Endothelial cell of umbilical vein (primary cell): ENCODE measurements at regions not wholly inside any gene's neighbourhood (a gene's known extent, or its start where the extent isn't known, plus 50 kb on each side); places are given as distances from the start of the nearest gene placed in this dataset.

ENCODE experiments used
- BruUV-seq: library from RNA; stranded (reverse); fragments of 400-500 nt; replicated peaks from 2 replicates; lab custom pipeline; 2021; lab: Mats Ljungman, UMichigan
- CTCF ChIA-PET: fragments of 300-600, 350-600 bp; sonication (Branson Sonifier 250); formaldehyde crosslinking; loops from one replicate; lab custom pipeline; 2021; ENCODE audit warnings: antibody characterized with exemption, inconsistent platforms; lab: Charles Lee
- POLR2A ChIA-PET: fragments of 300-600, 350-600 bp; sonication (Branson Sonifier 250); formaldehyde crosslinking; loops from one replicate; lab custom pipeline; 2021; ENCODE audit warnings: antibody characterized with exemption, inconsistent platforms; lab: Charles Lee
- DNase-seq: peaks from one replicate; pipeline ENCODE4 v3.0.0-alpha.2; 2011; ENCODE audit warnings: low read depth, low spot score
- FAIRE-seq: peaks from 2 replicates; lab custom pipeline; 2011; peaks lifted over from hg19 to GRCh38; lab: Jason Lieb, UNC
- H2AFZ ChIP-seq: 2 replicates; pipeline ENCODE4 v1.6.0; 2012; ENCODE audit warnings: low read depth, low read length, control low read depth, inconsistent platforms
- H3K27ac ChIP-seq: 2 replicates; pipeline ENCODE4 v1.5.1; 2011; ENCODE audit warnings: low read depth, mild to moderate bottlenecking, control low read depth, low read length, moderate library complexity; ENCODE audit not compliant: insufficient read depth
- H3K27me3 ChIP-seq, 2 experiments: 2 replicates each; pipeline versions ENCODE4 v1.6.0 to v1.6.1; 2011; ENCODE audit warnings: low read length in 2 of 2, mixed read lengths in 1 of 2; ENCODE audit not compliant: control insufficient read depth in 2 of 2, insufficient read depth in 2 of 2
- H3K36me3 ChIP-seq, 2 experiments: 2 replicates in 1 of 2; 3 replicates in 1 of 2; pipeline ENCODE4 v1.5.1; 2011; ENCODE audit warnings: low read length in 2 of 2, mild to moderate bottlenecking in 1 of 2, moderate library complexity in 1 of 2; ENCODE audit not compliant: control insufficient read depth in 2 of 2, insufficient read depth in 2 of 2; ENCODE audit errors: extremely low read depth in 1 of 2
- H3K4me1 ChIP-seq: 3 replicates; pipeline ENCODE4 v1.5.1; 2011; ENCODE audit warnings: mild to moderate bottlenecking, low read length; ENCODE audit not compliant: control insufficient read depth, insufficient read depth; ENCODE audit errors: extremely low read depth
- H3K4me2 ChIP-seq: 2 replicates; pipeline ENCODE4 v1.6.1; 2011; ENCODE audit warnings: low read length, control low read depth, mixed read lengths; ENCODE audit not compliant: insufficient read depth
- H3K4me3 ChIP-seq, 3 experiments: fragments of 200-600 bp in 1 of 3; sonication (generic), shearing (Covaris generic) in 1 of 3; replicated peaks in 1 of 3; 2 replicates each; pipeline ENCODE4 v1.5.1; 2011 to 2016; ENCODE audit warnings: control low read depth in 3 of 3, low read length in 3 of 3, mild to moderate bottlenecking in 2 of 3, inconsistent platforms in 1 of 3, low read depth in 1 of 3, moderate library complexity in 1 of 3; ENCODE audit not compliant: insufficient read depth in 1 of 3
- H3K79me2 ChIP-seq: 2 replicates; pipeline ENCODE4 v1.6.0; 2012; ENCODE audit warnings: low read length, inconsistent platforms; ENCODE audit not compliant: control insufficient read depth, insufficient read depth
- H3K9ac ChIP-seq: replicated peaks from 2 replicates; pipeline ENCODE3; 2011; ENCODE audit warnings: low read length, control low read depth; ENCODE audit not compliant: insufficient read depth; ENCODE audit errors: extremely low read depth
- H3K9me1 ChIP-seq: replicated peaks from 3 replicates; pipeline ENCODE4 v1.6.0; 2011; ENCODE audit warnings: mild to moderate bottlenecking, low read length; ENCODE audit not compliant: control insufficient read depth, insufficient read depth; ENCODE audit errors: extremely low read depth
- H3K9me3 ChIP-seq: replicated peaks from 2 replicates; pipeline ENCODE4 v1.5.1; 2012; ENCODE audit warnings: low read length, inconsistent platforms; ENCODE audit not compliant: control insufficient read depth, insufficient read depth
- H4K20me1 ChIP-seq: replicated peaks from 2 replicates; pipeline ENCODE3; 2011; ENCODE audit warnings: mild to moderate bottlenecking, low read length; ENCODE audit not compliant: control insufficient read depth, insufficient read depth; ENCODE audit errors: extremely low read depth
- CTCF ChIP-seq, 2 donors: IDR thresholded peaks; 1 replicate in 1 of 2; 2 replicates in 1 of 2; pipeline ENCODE4 v1.5.1; 2011; ENCODE audit warnings: low read length in 2 of 2, mild to moderate bottlenecking in 2 of 2, moderate library complexity in 2 of 2, control low read depth in 1 of 2, inconsistent platforms in 1 of 2, low read depth in 1 of 2; ENCODE audit not compliant: insufficient read depth in 1 of 2; ENCODE audit errors: extremely low read depth in 1 of 2
- EZH2 ChIP-seq: IDR thresholded peaks from 2 replicates; pipeline ENCODE4 v1.6.1; 2012; ENCODE audit warnings: borderline replicate concordance, low read depth, mild to moderate bottlenecking, moderate library complexity, low read length, inconsistent platforms; ENCODE audit not compliant: severe bottlenecking
- FOS ChIP-seq: IDR thresholded peaks from 2 replicates; pipeline ENCODE4 v1.6.1; 2011; ENCODE audit warnings: mild to moderate bottlenecking, low read length, moderate library complexity, borderline replicate concordance; ENCODE audit not compliant: insufficient read depth
- GATA2 ChIP-seq: IDR thresholded peaks from 2 replicates; pipeline ENCODE4 v1.7.0; 2011; ENCODE audit warnings: low read depth, mild to moderate bottlenecking, moderate library complexity, mixed read lengths, low read length; ENCODE audit not compliant: insufficient read length, insufficient read depth
- JUN ChIP-seq: IDR thresholded peaks from 2 replicates; pipeline ENCODE4 v1.6.1; 2011; ENCODE audit warnings: borderline replicate concordance, low read depth; ENCODE audit not compliant: insufficient read length, insufficient read depth
- MAX ChIP-seq: IDR thresholded peaks from 2 replicates; pipeline ENCODE4 v1.6.1; 2011; ENCODE audit not compliant: insufficient read depth, insufficient read length
- MYC ChIP-seq: IDR thresholded peaks from one replicate; pipeline ENCODE4 v1.6.1; 2011; ENCODE audit warnings: mild to moderate bottlenecking, low read depth, low read length
- POLR2A ChIP-seq: IDR thresholded peaks from 2 replicates; pipeline ENCODE4 v1.6.1; 2012; ENCODE audit warnings: low read depth, mild to moderate bottlenecking, control low read depth, low read length
- POLR2AphosphoS5 ChIP-seq: IDR thresholded peaks from 2 replicates; pipeline ENCODE4 v1.6.1; 2012; ENCODE audit warnings: low read depth, mild to moderate bottlenecking, control low read depth, low read length, moderate library complexity; ENCODE audit not compliant: insufficient read depth
- dilution Hi-C: fragments of 300-500 bp; cut with MboI; formaldehyde crosslinking; loops from one replicate; pipeline ENCODE4 v1.15.0; 2019; ENCODE audit warnings: low sequenced_read_pairs; ENCODE audit not compliant: extremely low pct_ligation_motif_present
- intact Hi-C: fragments of 100-400 bp; cut with micrococcal nuclease; formaldehyde crosslinking; loops from one replicate; pipeline ENCODE4 v1.10.0; 2022

GRCh38 chr6:163888030-163888819, 473.7 kb downstream of the QKI start:
- no peaks in the 10 kb centered on the region for H3K27me3 ChIP-seq
- intact Hi-C loops (no loop called here), dilution Hi-C loops (no loop called here)
- H3K4me2 ChIP-seq = no peak overlapping the region
- DNase-seq = no peak
- no peak overlapping the region for H2AFZ ChIP-seq
- no peak overlapping the region for H3K4me3 ChIP-seq
- TF ChIP-seq CTCF (IDR thresholded peaks at IDR 0.05; ENCODE audit: extremely low read depth in 1 of 2, insufficient read depth in 1 of 2, low read depth in 1 of 2, low read length in 2 of 2) (no peak), POLR2A (no peak), FOS (no peak), MAX (no peak), MYC (no peak), EZH2 (no peak), POLR2AphosphoS5 (no peak), JUN (no peak), GATA2 (no peak)
- no peaks in the 10 kb centered on the region for H3K79me2 ChIP-seq
- H4K20me1 ChIP-seq = no peaks in the 10 kb centered on the region
- no TSS peak for BruUV-seq
- H3K27ac ChIP-seq = no peak overlapping the region
- no peaks in the 10 kb centered on the region for H3K9me1 ChIP-seq
- ChIA-PET POLR2A (no interaction called here), CTCF (no interaction called here)
- H3K9me3 ChIP-seq = no peaks in the 10 kb centered on the region
- H3K9ac ChIP-seq = no peak overlapping the region
- no peaks in the 10 kb centered on the region for H3K36me3 ChIP-seq
- no peaks in the 10 kb centered on the region for H3K4me1 ChIP-seq
- no peak for FAIRE-seq
